ENCODE measurements at regions not wholly inside any gene's neighbourhood (a gene's known extent, or its start where the extent isn't known, plus 50 kb on each side); places are given as distances from the start of the nearest gene placed in this dataset.

- no peak for TF ChIP-seq CTCF (IDR thresholded peaks at IDR 0.05; ENCODE audit: borderline replicate concordance, extremely low read depth, low read length, poor library complexity, severe bottlenecking)
- TF ChIP-seq EZH2 (IDR thresholded peaks at IDR 0.05; ENCODE audit: borderline replicate concordance, low read depth, low read length, severe bottlenecking), result no peak
These were observed 593.8 kb upstream of the NRSN1 start for GRCh38 chr6:23532227-23532626.

Data from DND-41 (cell line).